ENCODE measurements at regions not wholly inside any gene's neighbourhood (a gene's known extent, or its start where the extent isn't known, plus 50 kb on each side); places are given as distances from the start of the nearest gene placed in this dataset.

- ATAC-seq (no peak), DNase-seq (ENCODE audit: low spot score) (no peak)
- POLR2A ChIA-PET, result no interaction called here
- H3K4me3 Mint-ChIP-seq, result no peak overlapping the region
- H3K4me1 Mint-ChIP-seq, result peaks cover 14% of the 10 kb centered on the region
- no peaks in the 10 kb centered on the region for H3K9me3 Mint-ChIP-seq
- H3K27ac Mint-ChIP-seq, result peak overlapping the region; percentile 53
- TF ChIP-seq RORB (CRISPR knock-in tag; IDR thresholded peaks at IDR 0.05), result no peak
- no peak for TF ChIP-seq IRF1 (CRISPR knock-in tag; IDR thresholded peaks at IDR 0.05)
- no peak for TF ChIP-seq ZBTB21 (CRISPR knock-in tag; IDR thresholded peaks at IDR 0.05; ENCODE audit: borderline replicate concordance)
- no peak for TF ChIP-seq NFATC4 (CRISPR knock-in tag; IDR thresholded peaks at IDR 0.05)
- no peak for TF ChIP-seq ATF1 (CRISPR knock-in tag; IDR thresholded peaks at IDR 0.05)
- TF ChIP-seq NFYB (CRISPR knock-in tag; conservative IDR thresholded peaks at IDR 0.05; ENCODE audit: low read depth), result no peak
- TF ChIP-seq FOXK1 (CRISPR knock-in tag; IDR thresholded peaks at IDR 0.05), result no peak
- no peak for TF ChIP-seq GABPB1 (CRISPR knock-in tag; IDR thresholded peaks at IDR 0.05)
- no peak for TF ChIP-seq CTCF (IDR thresholded peaks at IDR 0.05)
- TF ChIP-seq ZNF425 (CRISPR knock-in tag; conservative IDR thresholded peaks at IDR 0.05), result no peak
- TF ChIP-seq SMAD4 (CRISPR knock-in tag; IDR thresholded peaks at IDR 0.05), result no peak
- TF ChIP-seq ZNF232 (CRISPR knock-in tag; IDR thresholded peaks at IDR 0.05), result no peak
- no peak for TF ChIP-seq CREB1 (CRISPR knock-in tag; IDR thresholded peaks at IDR 0.05)
- TF ChIP-seq PRRX2 (CRISPR knock-in tag; IDR thresholded peaks at IDR 0.05), result no peak
- no peak for TF ChIP-seq ZNF671 (CRISPR knock-in tag; IDR thresholded peaks at IDR 0.05)
- TF ChIP-seq MXD4 (CRISPR knock-in tag; IDR thresholded peaks at IDR 0.05; ENCODE audit: borderline replicate concordance), result no peak
- TF ChIP-seq HMGXB4 (CRISPR knock-in tag; IDR thresholded peaks at IDR 0.05), result no peak
- TF ChIP-seq TEAD4 (CRISPR knock-in tag; IDR thresholded peaks at IDR 0.05), result no peak
- no peak for TF ChIP-seq SP1 (CRISPR knock-in tag; conservative IDR thresholded peaks at IDR 0.05)
- TF ChIP-seq IRF2 (CRISPR knock-in tag; IDR thresholded peaks at IDR 0.05; ENCODE audit: borderline replicate concordance, low read depth), result no peak
- no peaks in the 10 kb centered on the region for H3K36me3 Mint-ChIP-seq
- H3K27me3 Mint-ChIP-seq (ENCODE audit: low read depth), result no peaks in the 10 kb centered on the region; the same call in 1 of the 2 replicates
- CTCF ChIA-PET, result no interaction called here
These were observed 116.3 kb upstream of the MEF2A start for GRCh38 chr15:99449514-99449913.

- DNase-seq (ENCODE audit: low spot score), result no peak
- no peak overlapping the region for H3K27ac Mint-ChIP-seq
- TF ChIP-seq E2F1 (CRISPR knock-in tag; IDR thresholded peaks at IDR 0.05), result no peak
- TF ChIP-seq ZNF416 (CRISPR knock-in tag; IDR thresholded peaks at IDR 0.05), result no peak
- no peak for TF ChIP-seq EMX1 (CRISPR knock-in tag; IDR thresholded peaks at IDR 0.05)
- TF ChIP-seq FOXJ3 (CRISPR knock-in tag; IDR thresholded peaks at IDR 0.05; ENCODE audit: borderline replicate concordance), result no peak
- TF ChIP-seq MAX (CRISPR knock-in tag; IDR thresholded peaks at IDR 0.05), result no peak
- TF ChIP-seq MYBL2 (CRISPR knock-in tag; IDR thresholded peaks at IDR 0.05), result no peak
- TF ChIP-seq HMGA2 (CRISPR knock-in tag; IDR thresholded peaks at IDR 0.05), result no peak
- TF ChIP-seq NFE2L1 (CRISPR knock-in tag; IDR thresholded peaks at IDR 0.05), result no peak
- no peak for TF ChIP-seq ZBTB21 (CRISPR knock-in tag; IDR thresholded peaks at IDR 0.05; ENCODE audit: borderline replicate concordance)
These were observed 114.9 kb upstream of the MEF2A start for GRCh38 chr15:99450896-99451358.

More at GRCh38 chr15:99450896-99451358, 114.9 kb upstream of the MEF2A start:
- no peak for ATAC-seq
- ChIA-PET POLR2A (no interaction called here), CTCF (interaction anchor here (0.9 kb wide), 1 partner anchor 178 kb away, joined by 3 read pairs; no protein-coding TSS in a partner anchor)
- Mint-ChIP-seq H3K36me3 (no peaks in the 10 kb centered on the region), H3K9me3 (no peaks in the 10 kb centered on the region), H3K27me3 (ENCODE audit: low read depth) (no peaks in the 10 kb centered on the region; the same call in 1 of the 2 replicates), H3K4me3 (no peak overlapping the region), H3K4me1 (peaks cover 14% of the 10 kb centered on the region)

Measured in WTC11 (cell line).